IMR-90 (cell line): ENCODE measurements at regions not wholly inside any gene's neighbourhood (a gene's known extent, or its start where the extent isn't known, plus 50 kb on each side); places are given as distances from the start of the nearest gene placed in this dataset.

Experiments used
- BHLHE40 ChIP-seq: fragments of 150-350 bp; IDR thresholded peaks from 2 replicates; pipeline ENCODE4 v1.6.1; 2016; ENCODE audit warnings: mild to moderate bottlenecking, low read depth, low read length
- CEBPB ChIP-seq: IDR thresholded peaks from 2 replicates; pipeline ENCODE4 v1.6.1; 2012; ENCODE audit warnings: low read depth, low read length, improper control_type of control experiment
- CHD1 ChIP-seq: IDR thresholded peaks from 2 replicates; pipeline ENCODE4 v1.6.1; 2012; ENCODE audit warnings: low read depth, low read length, improper control_type of control experiment
- FOS ChIP-seq: fragments of 150-350 bp; IDR thresholded peaks from 2 replicates; pipeline ENCODE4 v1.6.1; 2016; ENCODE audit warnings: low read depth, low read length
- MAFK ChIP-seq: IDR thresholded peaks from 2 replicates; pipeline ENCODE4 v1.6.1; 2012; ENCODE audit warnings: low read depth, low read length, improper control_type of control experiment
- MAZ ChIP-seq: IDR thresholded peaks from 2 replicates; pipeline ENCODE4 v1.6.1; 2012; ENCODE audit warnings: low read depth, mild to moderate bottlenecking, low read length, improper control_type of control experiment, moderate library complexity, borderline replicate concordance
- POLR2A ChIP-seq: IDR thresholded peaks from 2 replicates; pipeline ENCODE4 v1.6.1; 2012; ENCODE audit warnings: mild to moderate bottlenecking, low read depth, low read length
- RAD21 ChIP-seq: IDR thresholded peaks from 2 replicates; pipeline ENCODE4 v1.6.1; 2012; ENCODE audit warnings: low read length, improper control_type of control experiment
- RCOR1 ChIP-seq: IDR thresholded peaks from 2 replicates; pipeline ENCODE4 v1.6.1; 2012; ENCODE audit warnings: mild to moderate bottlenecking, low read length, improper control_type of control experiment; ENCODE audit not compliant: insufficient replicate concordance
- RFX5 ChIP-seq: IDR thresholded peaks from 2 replicates; pipeline ENCODE4 v1.8.0; 2012; ENCODE audit warnings: low read depth, mild to moderate bottlenecking, low read length, moderate library complexity
- SMC3 ChIP-seq: fragments of 150-350 bp; IDR thresholded peaks from 2 replicates; pipeline ENCODE4 v1.6.1; 2016; ENCODE audit warnings: low read depth, mild to moderate bottlenecking, antibody characterized with exemption, low read length, moderate library complexity
- TF ChIP-seq, protein P1 (sequence below): conservative IDR thresholded peaks from 2 replicates; pipeline ENCODE4 v1.5.1; 2012; ENCODE audit warnings: mild to moderate bottlenecking, low read depth, low read length, improper control_type of control experiment
- TF ChIP-seq, protein P2 (sequence below): fragments of 150-350 bp; IDR thresholded peaks from 2 replicates; pipeline ENCODE4 v1.6.1; 2017; ENCODE audit warnings: mild to moderate bottlenecking, antibody characterized with exemption, low read length, low read depth

DNA sequence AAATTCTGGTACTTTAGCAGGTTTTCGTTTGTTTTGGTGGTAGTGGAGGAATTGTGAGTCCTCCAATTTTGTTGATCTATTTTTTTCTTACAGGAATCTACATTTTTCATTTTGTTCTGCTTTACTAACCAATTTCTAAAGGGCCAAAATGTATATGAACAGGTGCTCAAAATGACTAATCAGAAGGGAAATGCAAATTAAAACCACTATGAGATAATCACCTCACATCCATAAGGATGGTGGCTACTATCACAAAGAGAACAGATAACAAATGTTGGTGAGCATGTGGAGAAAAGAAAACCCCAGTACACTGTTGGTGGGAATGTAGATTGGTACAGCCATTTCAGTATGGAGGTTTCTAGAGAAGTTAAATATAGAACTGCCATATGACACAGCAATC lies 134.2 kb downstream of the LMO4 start:
- TF ChIP-seq MAFK (no peak), RAD21 (no peak), SMC3 (no peak), POLR2A (no peak), CEBPB (no peak), RCOR1 (no peak), RFX5 (no peak), MAZ (no peak), FOS (no peak), BHLHE40 (no peak), CHD1 (no peak)
- TF ChIP-seq, protein P1, sequence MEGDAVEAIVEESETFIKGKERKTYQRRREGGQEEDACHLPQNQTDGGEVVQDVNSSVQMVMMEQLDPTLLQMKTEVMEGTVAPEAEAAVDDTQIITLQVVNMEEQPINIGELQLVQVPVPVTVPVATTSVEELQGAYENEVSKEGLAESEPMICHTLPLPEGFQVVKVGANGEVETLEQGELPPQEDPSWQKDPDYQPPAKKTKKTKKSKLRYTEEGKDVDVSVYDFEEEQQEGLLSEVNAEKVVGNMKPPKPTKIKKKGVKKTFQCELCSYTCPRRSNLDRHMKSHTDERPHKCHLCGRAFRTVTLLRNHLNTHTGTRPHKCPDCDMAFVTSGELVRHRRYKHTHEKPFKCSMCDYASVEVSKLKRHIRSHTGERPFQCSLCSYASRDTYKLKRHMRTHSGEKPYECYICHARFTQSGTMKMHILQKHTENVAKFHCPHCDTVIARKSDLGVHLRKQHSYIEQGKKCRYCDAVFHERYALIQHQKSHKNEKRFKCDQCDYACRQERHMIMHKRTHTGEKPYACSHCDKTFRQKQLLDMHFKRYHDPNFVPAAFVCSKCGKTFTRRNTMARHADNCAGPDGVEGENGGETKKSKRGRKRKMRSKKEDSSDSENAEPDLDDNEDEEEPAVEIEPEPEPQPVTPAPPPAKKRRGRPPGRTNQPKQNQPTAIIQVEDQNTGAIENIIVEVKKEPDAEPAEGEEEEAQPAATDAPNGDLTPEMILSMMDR: no peak
- TF ChIP-seq, protein P2, sequence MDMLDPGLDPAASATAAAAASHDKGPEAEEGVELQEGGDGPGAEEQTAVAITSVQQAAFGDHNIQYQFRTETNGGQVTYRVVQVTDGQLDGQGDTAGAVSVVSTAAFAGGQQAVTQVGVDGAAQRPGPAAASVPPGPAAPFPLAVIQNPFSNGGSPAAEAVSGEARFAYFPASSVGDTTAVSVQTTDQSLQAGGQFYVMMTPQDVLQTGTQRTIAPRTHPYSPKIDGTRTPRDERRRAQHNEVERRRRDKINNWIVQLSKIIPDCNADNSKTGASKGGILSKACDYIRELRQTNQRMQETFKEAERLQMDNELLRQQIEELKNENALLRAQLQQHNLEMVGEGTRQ: no peak
